Keratinocyte (primary cell): ENCODE measurements at regions not wholly inside any gene's neighbourhood (a gene's known extent, or its start where the extent isn't known, plus 50 kb on each side); places are given as distances from the start of the nearest gene placed in this dataset.

ENCODE experiments used
- DNase-seq: peaks from one replicate; pipeline ENCODE4 v3.0.0-alpha.2; 2011; ENCODE audit warnings: low read depth, missing footprints, low spot score
- FAIRE-seq: peaks from 2 replicates; lab custom pipeline; 2011; peaks lifted over from hg19 to GRCh38; lab: Jason Lieb, UNC
- H2AFZ ChIP-seq: 2 replicates; pipeline ENCODE4 v1.6.0; 2012; ENCODE audit warnings: low read length, control low read depth, inconsistent platforms; ENCODE audit not compliant: control insufficient read depth
- H3K27ac ChIP-seq: 2 replicates; pipeline ENCODE4 v1.5.1; 2011; ENCODE audit warnings: low read length; ENCODE audit not compliant: control insufficient read depth, insufficient read depth
- H3K27me3 ChIP-seq: 3 replicates; pipeline ENCODE4 v1.6.0; 2011; ENCODE audit warnings: low read length; ENCODE audit not compliant: control insufficient read depth, insufficient read depth; ENCODE audit errors: extremely low read depth
- H3K36me3 ChIP-seq, 2 experiments: 2 replicates in 1 of 2; 3 replicates in 1 of 2; pipeline ENCODE4 v1.5.1; 2011; ENCODE audit warnings: low read length in 2 of 2, mild to moderate bottlenecking in 1 of 2; ENCODE audit not compliant: control insufficient read depth in 2 of 2, insufficient read depth in 2 of 2; ENCODE audit errors: extremely low read depth in 1 of 2
- H3K4me1 ChIP-seq: 3 replicates; pipeline ENCODE4 v1.5.1; 2011; ENCODE audit warnings: low read length; ENCODE audit not compliant: control insufficient read depth, insufficient read depth; ENCODE audit errors: extremely low read depth
- H3K4me2 ChIP-seq: 3 replicates; pipeline ENCODE4 v1.6.0; 2011; ENCODE audit warnings: low read depth, low read length; ENCODE audit not compliant: control insufficient read depth, insufficient read depth; ENCODE audit errors: extremely low read depth
- H3K4me3 ChIP-seq, 3 experiments: fragments of 200-600 bp in 1 of 3; sonication (generic) in 1 of 3; 2 replicates in 2 of 3; 3 replicates in 1 of 3; pipeline ENCODE4 v1.5.1; 2011 to 2016; ENCODE audit warnings: low read length in 3 of 3, mild to moderate bottlenecking in 3 of 3, control low read depth in 2 of 3, inconsistent platforms in 1 of 3, low read depth in 1 of 3, mixed read lengths in 1 of 3, mixed run types in 1 of 3, moderate library complexity in 1 of 3; ENCODE audit not compliant: control insufficient read depth in 2 of 3, insufficient read depth in 2 of 3; ENCODE audit errors: extremely low read depth in 1 of 3
- H3K79me2 ChIP-seq: 2 replicates; pipeline ENCODE4 v1.6.0; 2012; ENCODE audit warnings: low read length; ENCODE audit not compliant: control insufficient read depth, insufficient read depth
- H3K9ac ChIP-seq: 3 replicates; pipeline ENCODE4 v1.6.0; 2011; ENCODE audit warnings: low read length; ENCODE audit not compliant: control insufficient read depth, insufficient read depth; ENCODE audit errors: extremely low read depth
- H3K9me1 ChIP-seq: 3 replicates; pipeline ENCODE4 v1.6.0; 2011; ENCODE audit warnings: low read length; ENCODE audit not compliant: control insufficient read depth, insufficient read depth; ENCODE audit errors: extremely low read depth
- H3K9me3 ChIP-seq: 2 replicates; pipeline ENCODE4 v1.5.1; 2012; ENCODE audit warnings: low read depth, low read length; ENCODE audit not compliant: control insufficient read depth
- H4K20me1 ChIP-seq: 3 replicates; pipeline ENCODE4 v1.6.0; 2011; ENCODE audit warnings: low read length; ENCODE audit not compliant: control insufficient read depth, insufficient read depth; ENCODE audit errors: extremely low read depth
- CTCF ChIP-seq, 3 experiments: IDR thresholded peaks in 1 of 3; conservative IDR thresholded peaks in 1 of 3; optimal IDR thresholded peaks in 1 of 3; 2 replicates in 2 of 3; 3 replicates in 1 of 3; pipeline versions ENCODE3 to v1.5.1; 2011; ENCODE audit warnings: low read length in 3 of 3, mild to moderate bottlenecking in 3 of 3, moderate library complexity in 2 of 3, control low read depth in 1 of 3, inconsistent platforms in 1 of 3; ENCODE audit not compliant: insufficient read depth in 2 of 3; ENCODE audit errors: extremely low read depth in 1 of 3
- EZH2 ChIP-seq: IDR thresholded peaks from one replicate; pipeline ENCODE4 v1.6.1; 2012; ENCODE audit warnings: inconsistent platforms, mild to moderate bottlenecking, low read length, moderate library complexity
- dilution Hi-C: fragments of 300-500 bp; cut with MboI; formaldehyde crosslinking; loops from one replicate; pipeline ENCODE4 v1.7.0; 2020; ENCODE audit warnings: low sequenced_read_pairs; ENCODE audit not compliant: extremely low pct_ligation_motif_present

GRCh38 chr4:78693777-78694456 lies 82.2 kb upstream of the BMP2K start:
- dilution Hi-C loops, result no loop called here
- FAIRE-seq (no peak), DNase-seq (no peak)
- TF ChIP-seq CTCF (optimal IDR thresholded peaks at IDR 0.05 in 1 of 3, IDR thresholded peaks at IDR 0.05 in 1 of 3, conservative IDR thresholded peaks at IDR 0.05 in 1 of 3; ENCODE audit: extremely low read depth in 1 of 3, insufficient read depth in 2 of 3, low read length in 3 of 3) (no peak), EZH2 (no peak)
- Histone ChIP-seq H3K79me2 (no peaks in the 10 kb centered on the region), H3K27me3 (no peaks in the 10 kb centered on the region), H3K4me3 (no peak overlapping the region), H3K4me1 (peaks cover 3% of the 10 kb centered on the region), H3K36me3 (no peaks in the 10 kb centered on the region), H3K9me3 (no peaks in the 10 kb centered on the region), H3K4me2 (no peak overlapping the region), H3K9me1 (no peaks in the 10 kb centered on the region), H2AFZ (no peak overlapping the region), H3K27ac (no peak overlapping the region), H3K9ac (no peak overlapping the region), H4K20me1 (no peaks in the 10 kb centered on the region)

- no peak for FAIRE-seq
- Histone ChIP-seq H3K4me1 (no peaks in the 10 kb centered on the region), H3K27me3 (no peaks in the 10 kb centered on the region), H3K9ac (no peak overlapping the region), H3K9me3 (no peaks in the 10 kb centered on the region), H4K20me1 (no peaks in the 10 kb centered on the region), H2AFZ (no peak overlapping the region), H3K4me3 (no peak overlapping the region), H3K79me2 (no peaks in the 10 kb centered on the region), H3K27ac (no peak overlapping the region), H3K4me2 (no peak overlapping the region), H3K36me3 (no peaks in the 10 kb centered on the region), H3K9me1 (no peaks in the 10 kb centered on the region)
- dilution Hi-C loops, result no loop called here
- no peak for TF ChIP-seq EZH2
- no peak for TF ChIP-seq CTCF (optimal IDR thresholded peaks at IDR 0.05 in 1 of 3, IDR thresholded peaks at IDR 0.05 in 1 of 3, conservative IDR thresholded peaks at IDR 0.05 in 1 of 3; ENCODE audit: extremely low read depth in 1 of 3, insufficient read depth in 2 of 3, low read length in 3 of 3)
- DNase-seq, result no peak
These were observed 81.7 kb upstream of the BMP2K start for GRCh38 chr4:78694457-78694787.
